Peyer's patch (tissue), 4 donors: ENCODE measurements at regions not wholly inside any gene's neighbourhood (a gene's known extent, or its start where the extent isn't known, plus 50 kb on each side); places are given as distances from the start of the nearest gene placed in this dataset.

Experiments
- DNase-seq, 3 donors: peaks; one replicate each; pipeline ENCODE4 v3.0.0-alpha.2; 2017 to 2019
- H3K27ac ChIP-seq, 4 donors: fragments of 200-600 bp; sonication (generic); one replicate each; pipeline ENCODE4 v1.5.1; 2016 to 2019
- H3K27me3 ChIP-seq, 2 donors: fragments of 200-600 bp; sonication (generic); one replicate each; pipeline ENCODE4 v1.5.1; 2019
- H3K36me3 ChIP-seq, 3 donors: fragments of 200-600 bp; sonication (generic); one replicate each; pipeline ENCODE4 v1.5.1; 2016 to 2019
- H3K4me1 ChIP-seq, 4 donors: fragments of 200-600 bp; sonication (generic); one replicate each; pipeline ENCODE4 v1.5.1; 2016 to 2019
- H3K4me3 ChIP-seq, 4 donors: fragments of 200-600 bp; sonication (generic); 1 replicate in 3 of 4; 2 replicates in 1 of 4; pipeline ENCODE4 v1.5.1; 2016 to 2019; ENCODE audit warnings: mild to moderate bottlenecking in 1 of 4
- H3K9me3 ChIP-seq, 4 donors: fragments of 200-600 bp; sonication (generic); one replicate each; pipeline ENCODE4 v1.5.1; 2016 to 2019; ENCODE audit warnings: mild to moderate bottlenecking in 1 of 4
- POLR2A ChIP-seq, 2 donors: fragments of 450-650 bp; IDR thresholded peaks; one replicate each; pipeline ENCODE4 v1.5.1; 2017; ENCODE audit warnings: antibody characterized with exemption in 2 of 2, mild to moderate bottlenecking in 2 of 2, moderate library complexity in 2 of 2
- TF ChIP-seq, protein P1 (sequence below), 6 experiments: fragments of 450-650 bp in 4 of 6; fragments of 200-600 bp in 2 of 6; sonication (generic) in 1 of 6; IDR thresholded peaks; one replicate each; pipeline ENCODE4 v1.5.1; 2017 to 2019; ENCODE audit warnings: antibody characterized with exemption in 6 of 6, mild to moderate bottlenecking in 3 of 6, moderate library complexity in 1 of 6

- H3K36me3 ChIP-seq: no peaks in the 10 kb centered on the region
- no peaks in the 10 kb centered on the region for H3K9me3 ChIP-seq
- no peak overlapping the region for H3K27ac ChIP-seq
- H3K4me3 ChIP-seq: no peak overlapping the region
- TF ChIP-seq, protein P1, sequence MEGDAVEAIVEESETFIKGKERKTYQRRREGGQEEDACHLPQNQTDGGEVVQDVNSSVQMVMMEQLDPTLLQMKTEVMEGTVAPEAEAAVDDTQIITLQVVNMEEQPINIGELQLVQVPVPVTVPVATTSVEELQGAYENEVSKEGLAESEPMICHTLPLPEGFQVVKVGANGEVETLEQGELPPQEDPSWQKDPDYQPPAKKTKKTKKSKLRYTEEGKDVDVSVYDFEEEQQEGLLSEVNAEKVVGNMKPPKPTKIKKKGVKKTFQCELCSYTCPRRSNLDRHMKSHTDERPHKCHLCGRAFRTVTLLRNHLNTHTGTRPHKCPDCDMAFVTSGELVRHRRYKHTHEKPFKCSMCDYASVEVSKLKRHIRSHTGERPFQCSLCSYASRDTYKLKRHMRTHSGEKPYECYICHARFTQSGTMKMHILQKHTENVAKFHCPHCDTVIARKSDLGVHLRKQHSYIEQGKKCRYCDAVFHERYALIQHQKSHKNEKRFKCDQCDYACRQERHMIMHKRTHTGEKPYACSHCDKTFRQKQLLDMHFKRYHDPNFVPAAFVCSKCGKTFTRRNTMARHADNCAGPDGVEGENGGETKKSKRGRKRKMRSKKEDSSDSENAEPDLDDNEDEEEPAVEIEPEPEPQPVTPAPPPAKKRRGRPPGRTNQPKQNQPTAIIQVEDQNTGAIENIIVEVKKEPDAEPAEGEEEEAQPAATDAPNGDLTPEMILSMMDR (IDR thresholded peaks at IDR 0.05): no peak
- no peak for TF ChIP-seq POLR2A (IDR thresholded peaks at IDR 0.05)
- H3K27me3 ChIP-seq: no peaks in the 10 kb centered on the region
- H3K4me1 ChIP-seq: no peaks in the 10 kb centered on the region
- DNase-seq: no peak
These were observed 74.1 kb upstream of the WNT4 start for GRCh38 chr1:22216966-22217365.

GRCh38 chr1:22217811-22218460 is 75.0 kb upstream of the WNT4 start:
- Histone ChIP-seq H3K9me3 (no peaks in the 10 kb centered on the region), H3K27ac (no peak overlapping the region), H3K4me3 (no peak overlapping the region), H3K4me1 (no peaks in the 10 kb centered on the region), H3K27me3 (no peaks in the 10 kb centered on the region), H3K36me3 (no peaks in the 10 kb centered on the region)
- no peak for TF ChIP-seq POLR2A (IDR thresholded peaks at IDR 0.05)
- TF ChIP-seq, protein P1 (IDR thresholded peaks at IDR 0.05): no peak
- DNase-seq: no peak

DNA sequence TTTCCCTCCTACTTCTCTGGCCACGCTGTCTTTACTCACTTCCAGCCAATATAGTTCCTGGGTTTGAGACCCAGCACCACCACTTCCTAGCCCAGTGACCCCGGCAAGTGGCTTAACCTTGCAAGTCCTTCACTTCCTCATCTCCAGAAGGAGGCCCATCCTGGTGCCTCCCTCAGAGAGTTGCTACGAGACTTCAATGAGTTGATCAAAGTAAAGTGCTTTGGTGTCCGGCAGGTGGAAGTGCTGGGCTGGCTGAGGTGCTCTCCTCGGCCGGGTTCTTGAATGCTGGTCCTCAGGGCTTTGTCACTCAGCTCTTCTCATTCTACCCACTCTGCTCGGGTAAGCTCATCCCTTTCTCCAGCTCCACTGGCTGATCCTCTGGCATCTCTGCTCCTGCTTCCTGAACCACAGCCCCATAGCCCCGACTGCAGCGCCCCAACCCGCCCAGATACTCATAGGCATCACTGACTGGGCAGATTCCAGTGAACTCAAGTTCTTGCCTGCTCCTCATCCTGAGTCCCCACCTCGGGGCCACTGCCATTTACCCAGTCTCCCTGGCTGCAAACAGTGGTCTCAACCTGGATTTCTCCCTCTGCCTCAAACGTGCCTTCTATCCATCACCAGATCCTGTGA is 75.8 kb upstream of the WNT4 start:
- no peaks in the 10 kb centered on the region for H3K27me3 ChIP-seq
- H3K36me3 ChIP-seq: no peaks in the 10 kb centered on the region
- H3K4me1 ChIP-seq: no peaks in the 10 kb centered on the region
- H3K4me3 ChIP-seq: no peak overlapping the region
- no peaks in the 10 kb centered on the region for H3K9me3 ChIP-seq
- TF ChIP-seq, protein P1 (IDR thresholded peaks at IDR 0.05): no peak
- no peak for TF ChIP-seq POLR2A (IDR thresholded peaks at IDR 0.05)
- H3K27ac ChIP-seq: no peak overlapping the region
- no peak for DNase-seq

GRCh38 chr1:22221233-22221780 is 78.4 kb upstream of the WNT4 start:
- no peak for TF ChIP-seq POLR2A (IDR thresholded peaks at IDR 0.05)
- TF ChIP-seq, protein P1 (IDR thresholded peaks at IDR 0.05): no peak
- no peaks in the 10 kb centered on the region for H3K4me1 ChIP-seq
- H3K27me3 ChIP-seq: no peaks in the 10 kb centered on the region
- H3K9me3 ChIP-seq: no peaks in the 10 kb centered on the region
- H3K4me3 ChIP-seq: no peak overlapping the region
- H3K27ac ChIP-seq: no peak overlapping the region
- DNase-seq: no peak
- H3K36me3 ChIP-seq: no peaks in the 10 kb centered on the region

GRCh38 chr1:22222723-22223122 is 79.8 kb upstream of the WNT4 start:
- H3K27me3 ChIP-seq: no peaks in the 10 kb centered on the region
- H3K4me3 ChIP-seq: no peak overlapping the region
- H3K4me1 ChIP-seq: no peaks in the 10 kb centered on the region
- no peaks in the 10 kb centered on the region for H3K9me3 ChIP-seq
- no peaks in the 10 kb centered on the region for H3K36me3 ChIP-seq
- DNase-seq: no peak
- no peak overlapping the region for H3K27ac ChIP-seq
- TF ChIP-seq POLR2A (IDR thresholded peaks at IDR 0.05): no peak
- TF ChIP-seq, protein P1 (IDR thresholded peaks at IDR 0.05): no peak
